NCI-H2171 treated with DMSO at 0.1 percent for 48 hours (cell line): ENCODE measurements at regions not wholly inside any gene's neighbourhood (a gene's known extent, or its start where the extent isn't known, plus 50 kb on each side); places are given as distances from the start of the nearest gene placed in this dataset.
"Not testable (repeated sequence)": the region's sequence is repeated elsewhere in the genome, so short reads cannot be mapped to it uniquely, and the experiment has no call there.

ENCODE experiments used
- DNase-seq: peaks from one replicate; lab custom pipeline; 2025; lab: John Stamatoyannopoulos, UW

DNA sequence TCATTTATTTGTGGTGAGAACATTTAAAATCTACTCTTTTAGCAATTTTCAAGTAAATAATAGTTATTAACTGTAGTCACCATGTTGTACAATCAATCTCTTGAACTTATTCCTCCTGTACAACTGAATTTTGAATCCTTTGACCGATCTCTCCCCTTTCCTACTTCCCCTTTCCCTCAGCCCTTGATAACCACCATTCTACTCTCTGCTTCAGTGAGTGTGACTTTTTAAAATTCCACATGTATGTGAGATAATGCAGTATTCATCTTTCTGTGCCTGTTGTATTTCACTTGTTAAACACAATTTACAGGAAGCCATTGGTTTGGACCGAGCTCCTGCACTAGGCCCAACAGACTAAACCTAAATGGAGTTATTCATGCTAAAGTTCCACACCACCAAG lies 458.9 kb upstream of the PDE3A start:
- no peak for DNase-seq

- DNase-seq, result no peak
Measured at GRCh38 chr12:19910681-19911080, 457.7 kb upstream of the PDE3A start.

DNA sequence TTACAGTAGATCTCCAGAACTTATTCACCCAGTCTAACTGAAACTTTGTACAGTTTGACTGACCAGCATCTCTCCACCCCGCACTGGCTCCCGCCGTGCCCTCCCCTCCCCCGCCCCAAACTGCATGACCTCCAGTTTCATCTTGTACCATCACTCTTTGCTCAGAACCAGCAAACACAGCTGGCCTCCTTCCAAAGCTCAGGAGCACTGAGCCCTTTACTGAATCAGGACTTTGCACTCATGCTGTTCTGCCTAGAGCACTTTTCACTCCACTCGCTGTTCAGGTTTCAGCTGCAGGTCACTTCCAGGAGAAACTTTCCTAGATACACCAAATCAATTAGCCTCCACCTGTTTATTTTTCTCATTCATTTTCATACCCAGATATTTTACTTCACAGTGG lies 455.3 kb upstream of the PDE3A start:
- no peak for DNase-seq

DNA sequence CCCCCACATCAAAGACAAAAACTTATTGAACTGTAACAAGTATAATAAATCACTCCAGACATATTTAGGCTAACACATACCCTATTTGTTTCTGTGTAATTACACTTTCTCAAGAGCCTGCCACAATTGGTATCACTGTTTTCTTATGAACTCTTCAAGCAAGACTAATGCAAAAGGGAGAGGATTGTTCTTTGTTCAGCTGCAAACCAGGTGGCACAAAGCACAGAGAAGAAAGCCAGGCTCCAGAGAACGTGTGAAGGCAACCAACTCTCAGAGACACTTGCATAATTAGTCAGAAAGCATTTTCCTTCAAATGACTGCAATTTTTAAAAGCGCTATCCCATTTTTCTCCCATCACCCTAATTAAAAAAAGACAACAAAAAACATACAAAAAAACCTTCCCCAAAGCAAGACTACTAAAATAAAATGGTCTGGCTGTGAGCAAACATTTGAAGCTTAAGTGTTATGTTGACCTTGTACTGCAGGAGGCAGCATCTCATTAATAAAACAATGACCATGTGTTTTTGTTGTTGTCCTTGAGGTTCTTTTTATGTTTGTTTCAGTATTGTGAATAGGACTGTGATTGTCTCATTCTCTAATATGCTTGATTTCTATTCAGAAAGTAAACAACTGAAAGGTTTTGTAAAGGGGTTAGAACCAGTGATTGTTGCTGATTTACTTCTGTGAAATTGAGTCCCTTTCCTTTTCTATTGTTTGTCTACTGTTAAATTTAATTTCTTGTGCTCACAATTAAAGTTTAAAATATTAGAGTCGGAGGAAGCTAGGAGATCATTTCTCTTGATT lies 452.7 kb upstream of the PDE3A start:
- no peak for DNase-seq

DNA sequence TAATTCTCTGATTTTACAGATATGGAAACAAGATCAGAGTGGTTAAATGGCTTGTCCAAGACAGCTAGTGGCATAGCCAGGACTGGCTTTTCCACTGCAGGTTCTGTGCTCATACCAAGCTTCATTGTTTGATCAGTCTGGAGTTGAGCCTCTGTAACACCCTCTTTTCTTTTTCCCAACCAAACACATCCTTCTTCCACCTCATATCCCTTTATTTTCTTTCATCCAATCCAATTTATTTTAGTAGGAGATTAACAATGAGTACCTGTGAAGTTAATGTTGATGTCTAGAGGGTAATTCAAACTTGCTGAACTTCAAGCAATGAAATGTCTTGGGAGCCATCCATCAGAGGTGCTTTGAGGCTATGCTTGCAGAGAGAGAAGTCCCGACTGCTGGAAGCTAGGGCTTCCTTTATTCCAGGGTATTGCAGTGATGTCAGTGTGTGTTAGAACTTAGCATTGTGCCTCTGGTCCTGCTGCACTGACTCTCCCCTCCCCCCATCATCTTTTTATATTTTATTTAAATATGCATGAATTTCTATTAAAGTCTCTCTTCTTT lies 452.1 kb upstream of the PDE3A start:
- DNase-seq, result no peak

GRCh38 chr12:19916974-19917373 lies 451.4 kb upstream of the PDE3A start:
- DNase-seq, result no peak

DNA sequence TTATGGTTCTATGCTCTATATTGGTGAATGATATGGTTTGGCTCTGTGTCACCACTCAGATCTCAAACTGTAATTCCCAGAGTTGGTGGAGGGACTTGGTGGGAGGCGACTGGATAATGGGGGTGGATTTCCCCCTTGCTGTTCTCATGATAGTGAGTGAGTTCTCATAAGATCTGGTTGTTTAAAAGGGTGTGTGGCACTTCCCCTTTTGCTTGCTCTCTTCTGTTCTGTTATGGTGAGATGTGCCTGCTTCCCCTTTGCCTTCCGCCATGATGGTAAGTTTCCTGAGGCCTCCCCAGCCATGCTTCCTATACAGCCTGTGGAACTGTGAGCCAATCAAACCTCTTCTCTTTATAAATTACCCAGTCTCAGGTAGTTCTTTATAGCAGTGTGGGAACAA lies 446.6 kb upstream of the PDE3A start:
- not testable (repeated sequence) for DNase-seq

DNA sequence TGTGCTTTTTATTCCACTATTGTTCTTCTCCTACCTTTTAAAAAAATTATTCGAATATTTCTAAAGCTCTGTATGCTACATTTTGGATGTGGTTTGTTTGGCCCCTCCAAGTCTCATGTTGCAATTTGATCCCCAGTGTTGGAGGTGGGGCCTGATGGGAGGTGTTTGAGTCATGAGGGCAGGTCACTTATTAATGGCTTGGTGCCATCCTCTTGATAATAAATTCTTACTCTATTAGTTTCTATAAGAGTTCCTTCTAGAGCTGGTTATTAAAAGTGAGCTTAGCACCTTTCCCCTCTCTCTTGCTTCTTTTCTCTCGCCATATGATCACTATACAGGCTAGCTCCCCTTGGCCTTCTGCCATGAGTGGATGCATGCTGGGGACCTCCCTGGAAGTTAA lies 445.6 kb upstream of the PDE3A start:
- DNase-seq, result no peak

- DNase-seq, result no peak
Measured at GRCh38 chr12:19924360-19924759, 444.0 kb upstream of the PDE3A start.

- DNase-seq, result peak; percentile 5
Measured at GRCh38 chr12:19925841-19926240, 442.5 kb upstream of the PDE3A start.

GRCh38 chr12:19926266-19926665 lies 442.1 kb upstream of the PDE3A start:
- DNase-seq, result no peak

GRCh38 chr12:19927661-19928060 lies 440.7 kb upstream of the PDE3A start:
- no peak for DNase-seq

DNA sequence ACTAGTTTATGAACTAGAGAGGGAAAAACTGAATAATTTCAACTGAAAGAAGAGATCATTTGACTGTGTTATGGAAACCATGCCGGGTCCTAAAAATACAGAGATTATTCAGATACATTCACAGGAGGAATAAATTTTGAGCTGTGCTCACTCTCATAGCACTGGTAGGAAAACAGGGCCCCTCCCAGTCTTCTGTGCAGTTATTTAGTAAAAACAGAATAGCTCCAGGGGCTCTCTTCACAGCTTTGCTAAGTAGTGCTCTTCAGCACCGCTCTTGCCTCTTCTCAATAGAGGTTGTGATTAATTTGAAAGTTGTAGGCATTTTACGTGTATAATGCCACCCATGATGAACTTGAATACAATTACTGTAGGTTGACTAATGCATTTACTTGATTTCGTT lies 435.9 kb upstream of the PDE3A start:
- DNase-seq, result no peak

- DNase-seq, result no peak
Measured at GRCh38 chr12:19933924-19934323, 434.4 kb upstream of the PDE3A start.

DNA sequence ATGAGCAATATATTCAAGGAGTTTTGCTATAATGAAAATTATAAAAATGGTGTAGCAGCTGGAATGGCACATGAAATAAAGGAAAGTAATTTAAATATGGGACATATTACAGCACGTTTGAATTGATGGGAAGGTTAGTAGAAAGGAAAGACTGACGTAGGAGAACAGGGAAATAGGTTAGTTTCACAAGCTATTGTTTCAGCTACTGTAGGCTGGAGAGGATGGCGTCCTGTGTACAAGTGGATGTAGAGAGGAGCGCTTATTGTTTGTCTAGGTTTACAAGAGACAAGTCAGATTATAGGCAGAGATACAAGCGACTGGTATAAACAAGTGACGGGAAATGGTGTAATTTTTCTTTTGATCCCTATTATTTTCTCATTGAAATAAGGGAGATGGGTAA lies 431.2 kb upstream of the PDE3A start:
- DNase-seq, result no peak

- no peak for DNase-seq
Measured at GRCh38 chr12:19938031-19938430, 430.3 kb upstream of the PDE3A start.

DNA sequence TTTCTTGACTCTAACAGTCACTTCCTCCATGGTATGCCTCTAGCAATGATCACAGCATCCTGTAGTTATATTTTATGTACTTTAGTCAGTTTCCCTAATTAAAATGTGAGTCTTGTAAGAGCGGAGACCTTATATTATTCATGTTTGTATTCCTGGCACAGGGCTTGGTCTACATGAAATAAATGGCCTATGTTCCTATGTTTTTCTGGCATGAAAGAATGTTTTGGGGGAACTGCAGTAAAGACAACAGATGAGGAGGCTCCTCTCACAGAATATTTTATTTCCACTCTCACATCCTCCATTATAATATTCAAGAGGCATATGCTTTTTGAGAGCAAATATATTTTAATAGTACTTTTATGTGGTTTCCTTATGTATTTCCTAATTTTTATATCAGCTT lies 429.8 kb upstream of the PDE3A start:
- DNase-seq, result no peak

DNA sequence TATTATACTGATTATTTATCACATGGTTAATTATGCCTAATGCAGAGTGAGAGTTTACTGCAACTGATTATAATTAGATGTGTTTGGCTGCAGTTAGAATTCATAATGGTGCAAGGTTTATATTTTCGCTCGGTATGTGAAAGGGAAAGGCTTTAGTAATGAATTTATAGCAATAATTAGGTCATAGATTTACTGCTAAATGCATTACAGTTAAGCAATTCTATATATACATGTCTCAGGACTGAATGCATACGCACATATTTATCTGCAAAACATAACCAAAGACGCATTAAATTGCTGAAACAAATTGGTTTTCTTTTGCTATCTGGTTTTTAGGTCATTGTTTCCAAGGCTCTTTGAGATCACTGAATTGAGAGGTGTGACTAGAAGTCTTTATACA lies 428.1 kb upstream of the PDE3A start:
- DNase-seq, result no peak

DNA sequence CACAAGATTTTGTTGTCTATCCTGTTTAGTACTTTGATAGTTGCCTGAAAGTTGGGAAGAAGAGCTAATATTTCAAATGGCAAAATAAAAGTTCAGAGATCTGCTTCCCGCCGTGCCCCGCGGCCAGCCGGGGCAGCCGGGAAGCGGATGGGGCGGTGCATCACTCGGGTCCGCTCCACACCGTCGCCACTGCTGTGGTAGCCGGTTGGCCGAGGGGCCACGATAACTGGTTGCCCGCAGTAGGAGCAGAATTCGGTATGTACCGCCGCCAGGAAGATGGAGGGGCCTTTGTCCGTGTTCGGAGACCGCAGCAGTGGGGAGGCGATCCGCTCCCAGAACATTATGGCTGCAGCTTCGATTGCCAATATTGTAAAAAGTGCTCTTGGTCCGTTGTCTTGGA lies 427.2 kb upstream of the PDE3A start:
- no peak for DNase-seq

DNA sequence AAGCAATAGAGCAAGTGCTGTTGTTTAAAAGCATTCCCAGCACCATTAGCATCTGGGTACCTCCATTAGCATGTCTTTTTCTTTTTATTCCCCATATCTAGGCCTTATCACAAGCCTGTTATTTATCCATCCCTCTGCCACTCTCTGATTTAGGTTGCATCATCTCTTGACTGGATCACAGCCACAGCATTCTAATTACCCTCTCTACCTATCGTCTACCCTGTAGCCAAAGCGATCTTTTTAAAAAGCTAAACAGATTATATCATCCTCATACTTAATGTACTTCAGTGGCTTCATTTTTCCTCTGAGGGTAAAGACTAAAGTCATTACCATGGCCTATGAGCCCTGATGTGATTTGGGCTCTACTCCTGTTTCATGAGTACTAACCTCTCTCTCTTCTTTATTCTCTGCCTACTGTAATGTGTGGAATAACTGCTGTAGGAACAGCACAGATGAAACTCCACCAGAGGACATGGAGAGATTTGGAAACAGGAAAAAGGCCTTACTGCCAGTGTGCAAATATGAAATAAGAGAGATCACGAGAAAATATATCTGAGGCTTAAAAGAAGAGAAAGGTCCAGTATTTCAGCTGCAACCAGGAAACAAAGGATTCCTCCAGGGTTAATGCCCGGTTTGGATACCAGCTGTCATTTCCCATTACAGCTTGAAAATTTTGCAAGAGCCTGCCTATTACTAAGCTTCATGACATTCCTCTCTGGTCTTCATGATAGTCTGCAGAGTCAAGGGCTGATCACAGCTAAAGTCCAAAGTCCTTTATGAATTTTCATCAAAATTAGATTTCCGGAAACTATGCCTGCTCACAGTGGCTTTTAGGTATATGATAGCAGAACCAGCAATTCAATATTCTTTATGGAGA lies 422.5 kb upstream of the PDE3A start:
- no peak for DNase-seq

DNA sequence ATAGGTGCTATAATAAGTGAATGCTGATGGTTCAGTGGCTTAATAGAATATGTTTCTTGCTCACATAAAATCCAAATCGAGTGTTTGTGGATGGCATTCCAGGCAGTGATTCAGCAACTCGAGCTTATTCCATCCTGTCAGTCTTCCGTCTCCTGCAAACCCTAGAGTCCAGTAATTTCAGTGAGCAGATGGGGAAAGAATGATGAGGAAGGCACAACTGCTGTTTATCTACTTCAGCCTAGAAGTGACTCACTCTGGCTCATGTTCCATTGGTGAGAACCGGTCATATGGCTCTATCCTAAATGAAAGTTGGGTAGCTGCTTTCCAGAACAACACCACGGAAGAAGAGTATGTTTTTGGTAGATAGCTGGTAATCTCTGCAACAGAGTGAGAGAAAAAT lies 421.8 kb upstream of the PDE3A start:
- DNase-seq, result no peak

DNA sequence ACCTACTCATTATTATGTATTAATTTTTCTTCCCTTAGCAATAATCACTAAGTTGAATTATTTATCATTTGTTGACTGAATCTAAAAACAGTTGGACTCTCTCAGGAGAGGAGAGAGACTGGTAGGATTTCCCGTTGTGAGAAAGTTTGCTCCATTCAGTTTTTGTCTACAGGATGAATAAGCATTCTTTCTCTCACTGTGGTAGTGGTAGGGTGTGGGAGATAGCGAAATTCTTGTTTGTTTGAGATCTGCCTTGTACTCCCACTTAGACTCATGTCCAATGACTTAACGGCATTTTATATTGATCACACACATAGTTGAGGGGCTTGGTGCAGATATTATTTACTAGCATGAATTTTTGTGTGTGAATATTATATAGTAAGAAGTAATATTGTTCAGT lies 421.0 kb upstream of the PDE3A start:
- DNase-seq, result no peak

DNA sequence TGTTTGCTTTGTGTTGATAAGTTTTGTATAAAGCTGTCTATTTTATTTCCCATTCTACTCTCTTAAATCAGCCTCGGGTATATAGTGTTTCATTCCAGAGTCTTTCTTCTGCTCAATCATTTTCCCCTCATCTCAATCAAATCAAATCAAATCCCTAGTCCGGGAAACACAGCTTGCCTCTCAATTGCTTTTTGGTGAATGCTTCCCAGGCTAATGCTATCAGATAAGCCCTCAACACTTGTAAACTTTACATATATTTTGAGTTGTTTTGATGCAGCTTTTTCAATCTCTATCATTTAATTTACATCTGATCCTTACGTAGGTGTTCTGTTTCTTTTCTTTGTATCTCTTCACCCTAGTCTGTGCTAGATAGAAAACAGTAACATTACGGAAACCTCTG lies 416.7 kb upstream of the PDE3A start:
- DNase-seq, result no peak
